ENCODE measurements at regions not wholly inside any gene's neighbourhood (a gene's known extent, or its start where the extent isn't known, plus 50 kb on each side); places are given as distances from the start of the nearest gene placed in this dataset.

DNA sequence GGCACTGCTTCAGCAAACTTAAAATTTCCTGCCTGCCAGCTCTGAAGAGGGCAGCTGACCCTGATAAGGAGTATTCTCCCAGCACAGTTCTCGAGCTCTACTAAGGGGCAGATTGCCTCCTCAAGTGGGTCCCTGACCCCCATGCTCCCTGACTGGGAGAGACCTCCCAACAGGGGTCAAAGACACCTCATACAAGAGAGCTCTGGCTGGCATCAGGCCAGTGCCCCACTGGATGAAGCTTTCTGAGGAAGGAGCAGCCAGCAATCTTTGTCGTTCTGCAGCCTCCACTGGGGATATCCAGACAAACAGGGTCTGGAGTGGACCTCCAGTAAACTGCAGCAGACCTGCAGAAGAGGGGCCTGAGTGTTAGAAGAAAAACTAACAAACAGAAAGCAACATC lies 1118.3 kb upstream of the ADGRL3 start:
- Histone ChIP-seq H3K4me1 (ENCODE audit: insufficient read depth, low read length) (no peaks in the 10 kb centered on the region), H3K9me3 (ENCODE audit: insufficient read depth, low read depth, low read length) (no peaks in the 10 kb centered on the region), H4K20me1 (ENCODE audit: insufficient read depth, low read length) (no peaks in the 10 kb centered on the region), H2AFZ (ENCODE audit: low read depth, low read length) (no peak overlapping the region), H3K4me2 (ENCODE audit: low read length) (no peak overlapping the region), H3K36me3 (ENCODE audit: insufficient read depth, low read length) (no peaks in the 10 kb centered on the region), H3K4me3 (ENCODE audit: insufficient read depth, low read depth, low read length) (no peak overlapping the region), H3K9ac (ENCODE audit: low read length) (no peak overlapping the region), H3K27ac (ENCODE audit: low read depth, low read length) (no peak overlapping the region), H3K79me2 (ENCODE audit: insufficient read depth, low read length) (no peaks in the 10 kb centered on the region), H3K27me3 (ENCODE audit: insufficient read depth, low read length) (no peaks in the 10 kb centered on the region)
- TF ChIP-seq EZH2 (IDR thresholded peaks at IDR 0.05; ENCODE audit: insufficient read depth, low read length) = no peak
- TF ChIP-seq, protein P1, sequence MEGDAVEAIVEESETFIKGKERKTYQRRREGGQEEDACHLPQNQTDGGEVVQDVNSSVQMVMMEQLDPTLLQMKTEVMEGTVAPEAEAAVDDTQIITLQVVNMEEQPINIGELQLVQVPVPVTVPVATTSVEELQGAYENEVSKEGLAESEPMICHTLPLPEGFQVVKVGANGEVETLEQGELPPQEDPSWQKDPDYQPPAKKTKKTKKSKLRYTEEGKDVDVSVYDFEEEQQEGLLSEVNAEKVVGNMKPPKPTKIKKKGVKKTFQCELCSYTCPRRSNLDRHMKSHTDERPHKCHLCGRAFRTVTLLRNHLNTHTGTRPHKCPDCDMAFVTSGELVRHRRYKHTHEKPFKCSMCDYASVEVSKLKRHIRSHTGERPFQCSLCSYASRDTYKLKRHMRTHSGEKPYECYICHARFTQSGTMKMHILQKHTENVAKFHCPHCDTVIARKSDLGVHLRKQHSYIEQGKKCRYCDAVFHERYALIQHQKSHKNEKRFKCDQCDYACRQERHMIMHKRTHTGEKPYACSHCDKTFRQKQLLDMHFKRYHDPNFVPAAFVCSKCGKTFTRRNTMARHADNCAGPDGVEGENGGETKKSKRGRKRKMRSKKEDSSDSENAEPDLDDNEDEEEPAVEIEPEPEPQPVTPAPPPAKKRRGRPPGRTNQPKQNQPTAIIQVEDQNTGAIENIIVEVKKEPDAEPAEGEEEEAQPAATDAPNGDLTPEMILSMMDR (IDR thresholded peaks at IDR 0.05; ENCODE audit: insufficient read depth, low read depth, low read length) = no peak
- H3K36me3 Mint-ChIP-seq (ENCODE audit: low read depth, unreplicated experiment) = no peaks in the 10 kb centered on the region
- no peaks in the 10 kb centered on the region for H3K9me3 Mint-ChIP-seq (ENCODE audit: unreplicated experiment)
- no peak overlapping the region for H3K4me3 Mint-ChIP-seq (ENCODE audit: unreplicated experiment)
- H3K27me3 Mint-ChIP-seq (ENCODE audit: low read depth, unreplicated experiment) = no peaks in the 10 kb centered on the region
- no peak overlapping the region for H3K27ac Mint-ChIP-seq (ENCODE audit: unreplicated experiment)
- DNase-seq (ENCODE audit: low read depth) = no peak
- no peak for FAIRE-seq
- H3K4me1 Mint-ChIP-seq (ENCODE audit: low read depth, unreplicated experiment) = no peaks in the 10 kb centered on the region

DNA sequence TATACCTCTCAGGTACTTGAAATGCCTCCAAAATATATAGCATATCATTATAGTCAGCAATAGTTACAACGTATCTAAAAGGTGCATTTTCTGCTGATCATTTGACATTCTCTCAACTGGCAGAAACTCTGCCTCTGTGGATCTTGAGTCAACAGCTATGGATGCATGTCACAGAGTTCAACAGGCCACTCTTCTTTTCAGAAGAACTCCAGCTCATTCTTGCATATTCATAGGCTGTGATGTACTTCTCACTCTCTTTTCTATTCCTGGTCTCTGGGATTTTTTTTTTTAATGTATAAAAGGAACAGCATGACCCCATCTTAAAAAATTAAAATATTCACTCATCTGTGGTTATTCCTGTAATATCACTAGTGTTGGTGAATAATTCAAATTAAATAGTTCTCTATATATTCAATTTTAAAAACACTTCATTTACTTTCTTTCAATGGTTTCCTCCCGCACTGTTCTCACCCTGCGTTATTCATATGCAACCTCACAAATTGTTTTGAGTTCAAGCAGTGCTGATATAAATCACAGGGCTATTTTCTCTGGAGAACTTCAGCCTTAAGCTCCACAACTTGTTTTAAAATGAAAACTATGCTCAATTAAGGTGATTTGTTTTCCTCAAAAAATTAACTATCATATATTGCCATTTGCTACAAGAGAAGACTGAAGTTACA lies 1111.2 kb upstream of the ADGRL3 start:
- FAIRE-seq = no peak
- H3K9ac ChIP-seq (ENCODE audit: low read length) = no peak overlapping the region

More for the DNA sequence above, 1111.2 kb upstream of the ADGRL3 start:
- no peaks in the 10 kb centered on the region for H3K9me3 ChIP-seq (ENCODE audit: insufficient read depth, low read depth, low read length)
- Mint-ChIP-seq H3K27me3 (ENCODE audit: low read depth, unreplicated experiment) (no peaks in the 10 kb centered on the region), H3K36me3 (ENCODE audit: low read depth, unreplicated experiment) (no peaks in the 10 kb centered on the region), H3K4me1 (ENCODE audit: low read depth, unreplicated experiment) (no peaks in the 10 kb centered on the region), H3K9me3 (ENCODE audit: unreplicated experiment) (no peaks in the 10 kb centered on the region), H3K4me3 (ENCODE audit: unreplicated experiment) (no peak overlapping the region), H3K27ac (ENCODE audit: unreplicated experiment) (no peak overlapping the region)
- H3K27ac ChIP-seq (ENCODE audit: low read depth, low read length) = no peak overlapping the region
- no peak overlapping the region for H3K4me3 ChIP-seq (ENCODE audit: insufficient read depth, low read depth, low read length)
- TF ChIP-seq, protein P1 (IDR thresholded peaks at IDR 0.05; ENCODE audit: insufficient read depth, low read depth, low read length) = no peak
- TF ChIP-seq EZH2 (IDR thresholded peaks at IDR 0.05; ENCODE audit: insufficient read depth, low read length) = no peak
- no peak overlapping the region for H3K4me2 ChIP-seq (ENCODE audit: low read length)
- no peak overlapping the region for H2AFZ ChIP-seq (ENCODE audit: low read depth, low read length)
- H3K36me3 ChIP-seq (ENCODE audit: insufficient read depth, low read length) = no peaks in the 10 kb centered on the region
- no peaks in the 10 kb centered on the region for H3K4me1 ChIP-seq (ENCODE audit: insufficient read depth, low read length)
- no peak for DNase-seq (ENCODE audit: low read depth)
- H4K20me1 ChIP-seq (ENCODE audit: insufficient read depth, low read length) = no peaks in the 10 kb centered on the region
- no peaks in the 10 kb centered on the region for H3K27me3 ChIP-seq (ENCODE audit: insufficient read depth, low read length)
- no peaks in the 10 kb centered on the region for H3K79me2 ChIP-seq (ENCODE audit: insufficient read depth, low read length)

Measured in astrocyte (in vitro differentiated cells and primary cell).